Heart right ventricle (tissue), 16 donors: ENCODE measurements at regions not wholly inside any gene's neighbourhood (a gene's known extent, or its start where the extent isn't known, plus 50 kb on each side); places are given as distances from the start of the nearest gene placed in this dataset.

Experiments used
- ATAC-seq, 8 donors: fragments of 200-7000 bp; cut with Tn5 transposase; one replicate each; pipeline ENCODE4 v1.9.1; 2020; ENCODE audit warnings: mild to moderate bottlenecking in 8 of 8, moderate library complexity in 8 of 8, moderate number of reproducible peaks in 1 of 8
- DNase-seq, 2 donors: peaks; one replicate each; pipeline ENCODE4 v3.0.0-alpha.2; 2020
- H3K27ac ChIP-seq, 10 donors: fragments of 200-600 bp; sonication (generic) in 2 of 10; one replicate each; pipeline versions ENCODE4 v1.5.0 to v1.8.0; 2020 to 2022; ENCODE audit warnings: mild to moderate bottlenecking in 3 of 10
- H3K27me3 ChIP-seq, 7 donors: fragments of 200-600 bp; one replicate each; pipeline ENCODE4 v1.8.0; 2021 to 2022; ENCODE audit warnings: mild to moderate bottlenecking in 2 of 7
- H3K36me3 ChIP-seq, 9 donors: fragments of 200-600 bp; sonication (generic) in 1 of 9; one replicate each; pipeline versions ENCODE4 v1.5.0 to v1.8.0; 2020 to 2022; ENCODE audit warnings: mild to moderate bottlenecking in 2 of 9
- H3K4me1 ChIP-seq, 9 donors: fragments of 200-600 bp; sonication (generic) in 1 of 9; one replicate each; pipeline versions ENCODE4 v1.5.0 to v1.8.0; 2020 to 2022; ENCODE audit warnings: mild to moderate bottlenecking in 4 of 9
- H3K4me3 ChIP-seq, 10 donors: fragments of 200-600 bp; sonication (generic) in 2 of 10; one replicate each; pipeline versions ENCODE4 v1.5.0 to v1.8.0; 2020 to 2022; ENCODE audit warnings: mild to moderate bottlenecking in 7 of 10, moderate library complexity in 2 of 10
- H3K9me3 ChIP-seq, 11 donors: fragments of 200-600 bp in 10 of 11; sonication (generic) in 2 of 11; one replicate each; pipeline versions ENCODE4 v1.5.0 to v1.8.0; 2013 to 2022; ENCODE audit warnings: mild to moderate bottlenecking in 2 of 11, control low read depth in 1 of 11, moderate library complexity in 1 of 11
- WGBS, 2 donors: extraction: QIAGEN DNeasy Blood & Tissue Kit; methylation state at CpG; one replicate each; pipeline ENCODE4 v1.1.7; 2013; ENCODE audit warnings: inconsistent platforms in 1 of 2; 5-methylcytosine and 5-hydroxymethylcytosine counted together
- intact Hi-C, 10 donors: fragments of 100-400 bp; cut with DNase I; formaldehyde crosslinking; loops; one replicate each; pipeline versions ENCODE4 v1.11.1 to v1.14.2; 2022
- TF ChIP-seq, protein P1 (sequence below), 9 donors: fragments of 200-600 bp; sonication (generic) in 2 of 9; IDR thresholded peaks; one replicate each; pipeline versions ENCODE4 v1.5.0 to v1.8.0; 2021 to 2022; ENCODE audit warnings: antibody characterized with exemption in 9 of 9, mild to moderate bottlenecking in 5 of 9, moderate library complexity in 1 of 9
- donor health status: Arrhythmogenic right ventricular cardiomyopathy.
- donor health status: ischemic (EF 13 %, LVEDD 7.1; RV severe dilation, severe dysfunction).
- donor health status: healthy with polysubstance abuse.
- donor health status: DM: no; HTN: yes; CAD: no.
- donor health status: DM: no; HTN: no; CAD: no.
- donor health status: ischemic (EF 25% LVEDD 6.9; RV normal size, moderate dysfunction).
- donor health status: ischemic (EF 25% LVEDD 5.7; RV mildly dilated, moderate dysfunction).
- donor health status: healthy.
- donor health status: DM: yes; HTN: yes; CAD: no.
- donor health status: Ischemic cardiomyopathy.
- donor health status: ischemic (EF 35%, LVEDD 5.7; RV mildly dilated, moderate dysfunction).
- donor health status: nonischemic (EF 11% LVEDD 7.7; RV severe dilation, severe dysfunction).
- donor health status: DM: yes; HTN: yes; CAD: no.
- donor health status: PGD.
- donor health status: ischemic (EF 29% LVEDD 5.4; RV normal size, mild dysfunction).
- donor health status: nonischemic (EF 23%, LVEDD 6.1; RV moderate dilation, normal function).

DNA sequence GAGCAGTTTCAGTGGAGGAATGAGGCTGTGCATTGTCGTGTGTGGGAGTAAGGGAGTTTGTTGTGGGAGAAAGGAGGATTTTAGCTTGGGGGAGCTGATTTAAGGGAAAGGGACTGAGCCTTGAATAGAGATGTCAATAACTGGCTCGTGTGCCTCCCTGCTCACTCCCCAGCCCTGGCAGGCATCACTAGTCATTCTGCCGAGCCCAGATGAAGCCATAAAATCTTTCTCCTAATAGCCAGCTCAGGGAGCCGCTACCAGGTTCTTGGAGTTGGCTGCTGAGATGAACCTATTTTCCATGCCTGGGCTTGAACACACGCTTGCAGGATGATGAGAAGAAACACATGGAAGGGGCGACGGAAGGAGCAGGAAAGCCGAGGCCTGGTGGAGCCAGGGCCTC, 65.0 kb upstream of the POU3F1 start:
- Histone ChIP-seq H3K4me1 (no peaks in the 10 kb centered on the region), H3K36me3 (no peaks in the 10 kb centered on the region), H3K27me3 (peaks cover 0 to 5% (median 0%) of the 10 kb centered on the region in 7 donors), H3K9me3 (peaks cover 0 to 5% (median 0%) of the 10 kb centered on the region in 11 donors), H3K27ac (no peak overlapping the region), H3K4me3 (no peak overlapping the region)
- 80 to 84% methylated on average over 8 of the region's 8 CpGs for WGBS, 2 donors
- DNase-seq (no peak), ATAC-seq (no peak)
- intact Hi-C loops, result no loop called here
- TF ChIP-seq, protein P1, sequence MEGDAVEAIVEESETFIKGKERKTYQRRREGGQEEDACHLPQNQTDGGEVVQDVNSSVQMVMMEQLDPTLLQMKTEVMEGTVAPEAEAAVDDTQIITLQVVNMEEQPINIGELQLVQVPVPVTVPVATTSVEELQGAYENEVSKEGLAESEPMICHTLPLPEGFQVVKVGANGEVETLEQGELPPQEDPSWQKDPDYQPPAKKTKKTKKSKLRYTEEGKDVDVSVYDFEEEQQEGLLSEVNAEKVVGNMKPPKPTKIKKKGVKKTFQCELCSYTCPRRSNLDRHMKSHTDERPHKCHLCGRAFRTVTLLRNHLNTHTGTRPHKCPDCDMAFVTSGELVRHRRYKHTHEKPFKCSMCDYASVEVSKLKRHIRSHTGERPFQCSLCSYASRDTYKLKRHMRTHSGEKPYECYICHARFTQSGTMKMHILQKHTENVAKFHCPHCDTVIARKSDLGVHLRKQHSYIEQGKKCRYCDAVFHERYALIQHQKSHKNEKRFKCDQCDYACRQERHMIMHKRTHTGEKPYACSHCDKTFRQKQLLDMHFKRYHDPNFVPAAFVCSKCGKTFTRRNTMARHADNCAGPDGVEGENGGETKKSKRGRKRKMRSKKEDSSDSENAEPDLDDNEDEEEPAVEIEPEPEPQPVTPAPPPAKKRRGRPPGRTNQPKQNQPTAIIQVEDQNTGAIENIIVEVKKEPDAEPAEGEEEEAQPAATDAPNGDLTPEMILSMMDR (IDR thresholded peaks at IDR 0.05), result no peak

DNA sequence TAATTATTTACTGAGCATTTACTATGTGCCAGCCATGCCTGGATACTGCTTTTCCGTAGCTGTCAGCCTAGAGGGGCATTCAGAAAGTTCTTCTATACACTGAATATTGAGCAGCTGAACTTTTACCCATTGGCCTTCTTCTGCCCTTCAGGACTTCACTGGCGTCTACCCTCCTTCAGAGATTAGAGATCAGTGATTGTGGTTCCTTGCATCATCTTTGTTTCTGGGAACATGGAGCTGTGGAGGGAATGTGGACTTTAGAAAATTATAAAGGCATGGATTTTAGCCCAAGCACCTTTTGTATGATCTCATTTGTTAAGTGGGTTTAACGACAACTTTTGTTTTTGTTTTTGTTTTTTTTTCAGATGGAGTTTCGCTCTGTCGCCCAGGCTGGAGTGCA, 58.7 kb upstream of the POU3F1 start:
- WGBS, 2 donors, result 90 to 91% methylated on average over 5 of the region's 5 CpGs
- TF ChIP-seq, protein P1 (IDR thresholded peaks at IDR 0.05), result no peak
- no peak overlapping the region for H3K27ac ChIP-seq
- no peaks in the 10 kb centered on the region for H3K36me3 ChIP-seq
- peaks cover 0 to 17% (median 0%) of the 10 kb centered on the region in 7 donors for H3K27me3 ChIP-seq
- intact Hi-C loops, result no loop called here
- ATAC-seq (no peak), DNase-seq (no peak)
- no peak overlapping the region for H3K4me3 ChIP-seq
- H3K9me3 ChIP-seq, result peaks cover 0 to 3% (median 0%) of the 10 kb centered on the region in 11 donors
- H3K4me1 ChIP-seq, result no peaks in the 10 kb centered on the region

DNA sequence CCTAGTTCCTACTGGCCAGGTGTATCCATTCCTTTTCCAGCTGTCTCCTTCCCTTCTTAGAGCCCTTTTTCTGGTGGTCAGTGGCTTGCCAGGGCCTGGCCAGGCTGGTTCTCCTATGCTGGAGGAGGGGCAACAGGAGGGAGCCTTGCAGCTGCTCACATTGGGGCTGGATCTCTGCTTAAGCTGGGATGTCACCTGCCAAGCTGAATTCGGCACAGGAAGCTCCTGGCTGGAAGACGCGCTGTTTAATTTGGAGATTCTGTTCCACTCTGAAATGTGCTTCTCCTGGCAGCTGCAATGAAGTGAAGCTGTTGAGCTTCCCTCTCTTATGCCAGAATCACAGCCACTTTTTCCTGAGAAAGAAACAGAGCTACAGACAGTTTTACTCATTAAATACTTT, 56.0 kb upstream of the POU3F1 start:
- Histone ChIP-seq H3K27me3 (peaks cover 0 to 18% (median 4%) of the 10 kb centered on the region in 7 donors), H3K36me3 (no peaks in the 10 kb centered on the region), H3K4me3 (no peak overlapping the region), H3K4me1 (no peaks in the 10 kb centered on the region), H3K27ac (no peak overlapping the region), H3K9me3 (no peaks in the 10 kb centered on the region)
- ATAC-seq (no peak), DNase-seq (no peak)
- intact Hi-C loops, result no loop called here
- TF ChIP-seq, protein P1 (IDR thresholded peaks at IDR 0.05), result no peak
- 72 to 75% methylated on average over 3 of the region's 3 CpGs for WGBS, 2 donors

DNA sequence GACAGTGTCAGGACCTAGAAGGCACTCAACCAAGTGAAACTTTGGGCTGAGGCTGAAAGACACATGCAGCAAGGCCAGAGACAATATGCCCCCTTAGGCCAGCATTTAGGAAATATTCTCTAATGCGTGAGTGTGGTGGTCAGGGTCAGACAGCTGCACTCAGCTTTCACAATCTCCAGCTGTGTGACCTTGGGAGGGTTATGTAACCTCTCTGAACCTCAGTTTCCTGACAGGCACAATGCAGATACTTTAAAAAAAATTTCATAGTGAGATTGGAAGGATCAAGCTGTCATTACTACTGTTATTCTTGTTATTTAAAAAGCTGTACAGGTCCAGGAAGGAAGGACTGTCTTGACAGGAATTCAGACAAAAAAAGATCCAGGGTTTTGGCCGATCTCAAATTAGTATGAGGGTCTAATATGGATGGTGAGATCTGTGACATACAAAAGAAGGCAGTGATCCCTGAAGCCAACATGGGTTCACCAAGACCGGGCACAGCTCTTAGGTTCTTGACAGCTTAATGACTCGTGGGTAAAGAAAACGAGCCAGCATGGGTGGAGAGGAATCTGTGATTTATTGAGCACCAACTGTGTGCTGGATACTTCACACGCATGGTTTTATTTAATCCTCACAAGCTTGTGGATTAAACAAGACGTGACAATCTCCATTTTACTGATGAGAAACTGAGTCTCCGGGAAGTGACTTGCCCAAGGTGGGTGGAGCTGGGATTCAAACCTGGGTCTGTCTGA, 54.6 kb upstream of the POU3F1 start:
- Histone ChIP-seq H3K27ac (no peak overlapping the region), H3K9me3 (no peaks in the 10 kb centered on the region), H3K4me1 (no peaks in the 10 kb centered on the region), H3K27me3 (peaks cover 0 to 24% (median 4%) of the 10 kb centered on the region in 7 donors), H3K4me3 (no peak overlapping the region), H3K36me3 (no peaks in the 10 kb centered on the region)
- no peak for ATAC-seq
- intact Hi-C loops, result no loop called here
- DNase-seq, result no peak
- TF ChIP-seq, protein P1 (IDR thresholded peaks at IDR 0.05), result no peak
- WGBS, 2 donors, result 77 to 80% methylated on average over 8 of the region's 8 CpGs
